Hepatocyte (in vitro differentiated cells): ENCODE measurements at regions not wholly inside any gene's neighbourhood (a gene's known extent, or its start where the extent isn't known, plus 50 kb on each side); places are given as distances from the start of the nearest gene placed in this dataset.

Experiments used
- DNase-seq: peaks from one replicate; pipeline ENCODE4 v3.0.0-alpha.2; 2016; ENCODE audit warnings: low spot score
- H2AFZ ChIP-seq: fragments of 200-600 bp; sonication (generic); 2 replicates; pipeline ENCODE4 v1.6.0; 2016; ENCODE audit warnings: antibody characterized with exemption, mild to moderate bottlenecking
- H3K27ac ChIP-seq: fragments of 200-600 bp; sonication (generic); 2 replicates; pipeline ENCODE4 v1.5.1; 2016; ENCODE audit warnings: mild to moderate bottlenecking
- H3K27me3 ChIP-seq: fragments of 200-600 bp; sonication (generic); 2 replicates; pipeline ENCODE4 v1.6.1; 2016
- H3K36me3 ChIP-seq: fragments of 200-600 bp; sonication (generic); replicated peaks from 2 replicates; pipeline ENCODE4 v1.5.1; 2016; ENCODE audit warnings: low read depth; ENCODE audit not compliant: insufficient read depth
- H3K4me1 ChIP-seq: fragments of 200-600 bp; sonication (generic); 2 replicates; pipeline ENCODE4 v1.5.1; 2016; ENCODE audit warnings: mild to moderate bottlenecking, moderate library complexity; ENCODE audit not compliant: insufficient read depth
- H3K4me2 ChIP-seq: fragments of 200-600 bp; sonication (generic); 2 replicates; pipeline ENCODE4 v1.6.0; 2016
- H3K4me3 ChIP-seq: fragments of 200-600 bp; sonication (generic); 2 replicates; pipeline ENCODE4 v1.5.1; 2016; ENCODE audit warnings: mild to moderate bottlenecking
- H3K79me2 ChIP-seq: fragments of 200-600 bp; sonication (generic); 2 replicates; pipeline ENCODE4 v1.6.0; 2017; ENCODE audit warnings: mild to moderate bottlenecking
- H3K9me2 ChIP-seq: fragments of 200-600 bp; sonication (generic); replicated peaks from 2 replicates; pipeline ENCODE4 v1.6.0; 2017; ENCODE audit warnings: mild to moderate bottlenecking; ENCODE audit not compliant: insufficient read depth
- H3K9me3 ChIP-seq: fragments of 200-600 bp; sonication (generic); 2 replicates; pipeline ENCODE4 v1.5.1; 2016; ENCODE audit warnings: low read depth, mild to moderate bottlenecking
- H4K20me1 ChIP-seq: fragments of 200-600 bp; sonication (generic); 2 replicates; pipeline ENCODE4 v1.6.0; 2016; ENCODE audit warnings: mild to moderate bottlenecking; ENCODE audit not compliant: insufficient read depth, poor library complexity, severe bottlenecking
- EZH2 ChIP-seq: fragments of 200-600 bp; sonication (generic); IDR thresholded peaks from 2 replicates; pipeline ENCODE4 v1.6.1; 2016; ENCODE audit warnings: antibody characterized with exemption, mild to moderate bottlenecking, borderline replicate concordance
- EZH2phosphoT487 ChIP-seq: fragments of 200-600 bp; sonication (generic); IDR thresholded peaks from one replicate; pipeline ENCODE4 v1.6.1; 2018; ENCODE audit warnings: antibody characterized with exemption, mild to moderate bottlenecking, low read depth, moderate library complexity; ENCODE audit not compliant: unreplicated experiment, severe bottlenecking
- WGBS: methylation state at CpG from one replicate; pipeline ENCODE4 v1.1.6; 2016; ENCODE audit warnings: low lambda C conversion rate; ENCODE audit errors: missing lambda C conversion rate; 5-methylcytosine and 5-hydroxymethylcytosine counted together
- TF ChIP-seq, protein P1 (sequence below): fragments of 200-600 bp; sonication (generic); IDR thresholded peaks from 2 replicates; pipeline ENCODE4 v1.5.1; 2016; ENCODE audit warnings: antibody characterized with exemption, mild to moderate bottlenecking; ENCODE audit not compliant: poor library complexity

GRCh38 chr13:69077267-69077666 is 1030.4 kb upstream of the ATXN8OS start:
- Histone ChIP-seq H3K36me3 (no peaks in the 10 kb centered on the region), H3K27me3 (no peaks in the 10 kb centered on the region), H3K4me3 (no peak overlapping the region), H3K9me2 (no peaks in the 10 kb centered on the region), H3K9me3 (no peaks in the 10 kb centered on the region), H2AFZ (no peak overlapping the region), H4K20me1 (no peaks in the 10 kb centered on the region), H3K4me1 (no peaks in the 10 kb centered on the region), H3K79me2 (no peaks in the 10 kb centered on the region), H3K4me2 (no peak overlapping the region), H3K27ac (no peak overlapping the region)
- DNase-seq: no peak
- 88% methylated on average over 1 of the region's 1 CpG for WGBS
- TF ChIP-seq, protein P1, sequence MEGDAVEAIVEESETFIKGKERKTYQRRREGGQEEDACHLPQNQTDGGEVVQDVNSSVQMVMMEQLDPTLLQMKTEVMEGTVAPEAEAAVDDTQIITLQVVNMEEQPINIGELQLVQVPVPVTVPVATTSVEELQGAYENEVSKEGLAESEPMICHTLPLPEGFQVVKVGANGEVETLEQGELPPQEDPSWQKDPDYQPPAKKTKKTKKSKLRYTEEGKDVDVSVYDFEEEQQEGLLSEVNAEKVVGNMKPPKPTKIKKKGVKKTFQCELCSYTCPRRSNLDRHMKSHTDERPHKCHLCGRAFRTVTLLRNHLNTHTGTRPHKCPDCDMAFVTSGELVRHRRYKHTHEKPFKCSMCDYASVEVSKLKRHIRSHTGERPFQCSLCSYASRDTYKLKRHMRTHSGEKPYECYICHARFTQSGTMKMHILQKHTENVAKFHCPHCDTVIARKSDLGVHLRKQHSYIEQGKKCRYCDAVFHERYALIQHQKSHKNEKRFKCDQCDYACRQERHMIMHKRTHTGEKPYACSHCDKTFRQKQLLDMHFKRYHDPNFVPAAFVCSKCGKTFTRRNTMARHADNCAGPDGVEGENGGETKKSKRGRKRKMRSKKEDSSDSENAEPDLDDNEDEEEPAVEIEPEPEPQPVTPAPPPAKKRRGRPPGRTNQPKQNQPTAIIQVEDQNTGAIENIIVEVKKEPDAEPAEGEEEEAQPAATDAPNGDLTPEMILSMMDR: no peak
- no peak for TF ChIP-seq EZH2phosphoT487
- no peak for TF ChIP-seq EZH2

GRCh38 chr13:69069554-69070133 is 1038.0 kb upstream of the ATXN8OS start:
- Histone ChIP-seq H3K79me2 (no peaks in the 10 kb centered on the region), H3K27ac (no peak overlapping the region), H3K4me2 (no peak overlapping the region), H3K9me2 (no peaks in the 10 kb centered on the region), H4K20me1 (no peaks in the 10 kb centered on the region), H3K4me1 (no peaks in the 10 kb centered on the region), H3K27me3 (no peaks in the 10 kb centered on the region), H2AFZ (no peak overlapping the region), H3K36me3 (no peaks in the 10 kb centered on the region), H3K4me3 (no peak overlapping the region), H3K9me3 (no peaks in the 10 kb centered on the region)
- DNase-seq: no peak
- no peak for TF ChIP-seq EZH2
- TF ChIP-seq, protein P1: no peak
- TF ChIP-seq EZH2phosphoT487: no peak
- 75% methylated on average over 1 of the region's 1 CpG for WGBS

DNA sequence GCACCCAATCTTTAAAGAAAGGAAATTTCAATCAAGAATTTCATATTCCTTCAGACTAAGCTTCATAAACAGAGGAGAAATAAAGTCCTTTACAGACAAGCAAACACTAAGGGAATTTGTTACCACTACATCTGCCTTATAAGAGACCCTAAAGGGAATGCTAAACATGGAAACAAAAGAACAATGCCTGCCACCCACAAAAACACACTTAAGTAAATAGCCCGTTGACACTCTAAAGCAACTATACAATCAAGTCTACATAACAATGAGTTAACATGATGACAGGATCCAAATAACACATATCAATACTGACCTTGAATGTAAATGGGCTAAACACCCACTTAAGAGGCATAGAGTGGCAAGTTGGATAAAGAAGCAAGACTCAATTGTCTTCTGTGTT is 1056.9 kb upstream of the ATXN8OS start:
- Histone ChIP-seq H3K9me3 (no peaks in the 10 kb centered on the region), H3K79me2 (no peaks in the 10 kb centered on the region), H3K4me1 (no peaks in the 10 kb centered on the region), H3K27ac (no peak overlapping the region), H3K27me3 (no peaks in the 10 kb centered on the region), H3K36me3 (no peaks in the 10 kb centered on the region), H4K20me1 (no peaks in the 10 kb centered on the region), H3K9me2 (no peaks in the 10 kb centered on the region), H2AFZ (no peak overlapping the region), H3K4me3 (no peak overlapping the region), H3K4me2 (no peak overlapping the region)
- TF ChIP-seq EZH2phosphoT487 (no peak), EZH2 (no peak)
- TF ChIP-seq, protein P1: no peak
- 52% methylated on average over 1 of the region's 1 CpG for WGBS
- DNase-seq: no peak
